ENCODE measurements at regions not wholly inside any gene's neighbourhood (a gene's known extent, or its start where the extent isn't known, plus 50 kb on each side); places are given as distances from the start of the nearest gene placed in this dataset.

- no peak for DNase-seq (ENCODE audit: low read depth in 2 of 2)
Observed at GRCh38 chr2:153105829-153106578, 372.6 kb downstream of the RPRM start.

GRCh38 chr2:153101187-153101586, 377.4 kb downstream of the RPRM start:
- DNase-seq (ENCODE audit: low read depth in 2 of 2) = no peak

GRCh38 chr2:153100151-153100550, 378.4 kb downstream of the RPRM start:
- no peak for DNase-seq (ENCODE audit: low read depth in 2 of 2)

GRCh38 chr2:153098073-153098472, 379.7 kb downstream of the ARL6IP6 start:
- DNase-seq (ENCODE audit: low read depth in 2 of 2) = no peak

GRCh38 chr2:153096272-153096671, 377.9 kb downstream of the ARL6IP6 start:
- no peak for DNase-seq (ENCODE audit: low read depth in 2 of 2)

GRCh38 chr2:153091344-153091743, 372.9 kb downstream of the ARL6IP6 start:
- DNase-seq (ENCODE audit: low read depth in 2 of 2) = no peak

GRCh38 chr2:153079315-153079714, 360.9 kb downstream of the ARL6IP6 start:
- no peak for DNase-seq (ENCODE audit: low read depth in 2 of 2)

- no peak for DNase-seq (ENCODE audit: low read depth in 2 of 2)
Observed at GRCh38 chr2:153077311-153077710, 358.9 kb downstream of the ARL6IP6 start.

- no peak for DNase-seq (ENCODE audit: low read depth in 2 of 2)
Observed at GRCh38 chr2:153074207-153074606, 355.8 kb downstream of the ARL6IP6 start.

- no peak for DNase-seq (ENCODE audit: low read depth in 2 of 2)
Observed at GRCh38 chr2:153072813-153073212, 354.4 kb downstream of the ARL6IP6 start.

GRCh38 chr2:153072077-153072476, 353.7 kb downstream of the ARL6IP6 start:
- DNase-seq (ENCODE audit: low read depth in 2 of 2) = no peak

- no peak for DNase-seq (ENCODE audit: low read depth in 2 of 2)
Observed at GRCh38 chr2:153071090-153071489, 352.7 kb downstream of the ARL6IP6 start.

- no peak for DNase-seq (ENCODE audit: low read depth in 2 of 2)
Observed at GRCh38 chr2:153068915-153069314, 350.5 kb downstream of the ARL6IP6 start.

- DNase-seq (ENCODE audit: low read depth in 2 of 2) = no peak
Observed at GRCh38 chr2:153068052-153068451, 349.6 kb downstream of the ARL6IP6 start.

- DNase-seq (ENCODE audit: low read depth in 2 of 2) = no peak
Observed at GRCh38 chr2:153059338-153060052, 341.1 kb downstream of the ARL6IP6 start.

- DNase-seq (ENCODE audit: low read depth in 2 of 2) = no peak
Observed at GRCh38 chr2:153057743-153058142, 339.3 kb downstream of the ARL6IP6 start.

- no peak for DNase-seq (ENCODE audit: low read depth in 2 of 2)
Observed at GRCh38 chr2:153055182-153055581, 336.8 kb downstream of the ARL6IP6 start.

- no peak for DNase-seq (ENCODE audit: low read depth in 2 of 2)
Observed at GRCh38 chr2:153052807-153053559, 334.6 kb downstream of the ARL6IP6 start.

- no peak for DNase-seq (ENCODE audit: low read depth in 2 of 2)
Observed at GRCh38 chr2:153047220-153047619, 328.8 kb downstream of the ARL6IP6 start.

- no peak for DNase-seq (ENCODE audit: low read depth in 2 of 2)
Observed at GRCh38 chr2:153043385-153043784, 325.0 kb downstream of the ARL6IP6 start.

- no peak for DNase-seq (ENCODE audit: low read depth in 2 of 2)
Observed at GRCh38 chr2:153028626-153029025, 310.2 kb downstream of the ARL6IP6 start.

- DNase-seq (ENCODE audit: low read depth in 2 of 2) = no peak
Observed at GRCh38 chr2:153027533-153027932, 309.1 kb downstream of the ARL6IP6 start.

GRCh38 chr2:153020201-153020600, 301.8 kb downstream of the ARL6IP6 start:
- no peak for DNase-seq (ENCODE audit: low read depth in 2 of 2)
